GM18498 (cell line): ENCODE measurements at regions not wholly inside any gene's neighbourhood (a gene's known extent, or its start where the extent isn't known, plus 50 kb on each side); places are given as distances from the start of the nearest gene placed in this dataset.

ENCODE experiments used
- ATAC-seq: cut with Tn5 transposase; IDR thresholded peaks from one replicate; pipeline ENCODE4 v1.9.1; 2021; ENCODE audit warnings: mild to moderate bottlenecking, moderate library complexity; ENCODE audit not compliant: unreplicated experiment

- ATAC-seq, result no peak
Measured at GRCh38 chr21:16592381-16592780, 862.6 kb downstream of the USP25 start.

GRCh38 chr21:16594191-16594590, 864.4 kb downstream of the USP25 start:
- no peak for ATAC-seq

- no peak for ATAC-seq
Measured at GRCh38 chr21:16596369-16596768, 866.6 kb downstream of the USP25 start.

GRCh38 chr21:16597753-16598152, 868.0 kb downstream of the USP25 start:
- ATAC-seq, result no peak

- ATAC-seq, result no peak
Measured at GRCh38 chr21:16605597-16605996, 875.8 kb downstream of the USP25 start.

GRCh38 chr21:16606271-16606670, 876.5 kb downstream of the USP25 start:
- no peak for ATAC-seq

GRCh38 chr21:16608209-16608830, 878.5 kb downstream of the USP25 start:
- no peak for ATAC-seq

GRCh38 chr21:16619281-16619680, 889.5 kb downstream of the USP25 start:
- no peak for ATAC-seq

GRCh38 chr21:16620786-16621320, 891.1 kb downstream of the USP25 start:
- no peak for ATAC-seq

- ATAC-seq, result no peak
Measured at GRCh38 chr21:16624479-16625118, 888.2 kb upstream of the CXADR start.

- ATAC-seq, result no peak
Measured at GRCh38 chr21:16625491-16625890, 887.4 kb upstream of the CXADR start.

- no peak for ATAC-seq
Measured at GRCh38 chr21:16633831-16634459, 878.9 kb upstream of the CXADR start.

- no peak for ATAC-seq
Measured at GRCh38 chr21:16634515-16634914, 878.3 kb upstream of the CXADR start.

- no peak for ATAC-seq
Measured at GRCh38 chr21:16640297-16641027, 872.4 kb upstream of the CXADR start.

- ATAC-seq, result no peak
Measured at GRCh38 chr21:16642353-16642752, 870.5 kb upstream of the CXADR start.

GRCh38 chr21:16644685-16645084, 868.2 kb upstream of the CXADR start:
- no peak for ATAC-seq

- no peak for ATAC-seq
Measured at GRCh38 chr21:16650714-16651366, 862.0 kb upstream of the CXADR start.

GRCh38 chr21:16651956-16652355, 860.9 kb upstream of the CXADR start:
- ATAC-seq, result no peak

- no peak for ATAC-seq
Measured at GRCh38 chr21:16663436-16663835, 849.4 kb upstream of the CXADR start.

GRCh38 chr21:16667395-16667794, 845.4 kb upstream of the CXADR start:
- ATAC-seq, result no peak

GRCh38 chr21:16674949-16675348, 837.9 kb upstream of the CXADR start:
- ATAC-seq, result no peak
